ENCODE measurements at regions not wholly inside any gene's neighbourhood (a gene's known extent, or its start where the extent isn't known, plus 50 kb on each side); places are given as distances from the start of the nearest gene placed in this dataset.

DNA sequence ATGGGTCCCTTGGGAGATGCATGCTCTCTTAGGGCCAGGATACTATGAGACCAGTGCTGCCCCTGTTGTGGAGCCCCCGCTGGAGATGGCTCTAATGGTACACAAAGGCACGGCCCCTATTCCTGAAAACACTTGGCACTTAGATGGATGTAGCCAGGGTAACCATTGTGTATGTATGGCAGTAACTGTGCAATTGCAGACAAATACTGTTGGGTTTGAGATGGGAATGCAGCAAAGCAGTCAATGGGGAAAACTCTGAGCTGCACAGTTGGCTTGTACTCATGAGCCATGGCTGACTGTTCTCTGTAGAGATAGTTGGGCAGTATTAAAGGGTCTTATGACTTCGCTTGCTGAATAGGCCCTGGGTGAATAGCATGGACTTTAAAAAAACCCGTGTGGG, 67.9 kb upstream of the NPAP1 start:
- H3K4me1 Mint-ChIP-seq (ENCODE audit: low read depth, unreplicated experiment) = no peaks in the 10 kb centered on the region
- DNase-seq = no peak
- no peak overlapping the region for H3K27ac Mint-ChIP-seq (ENCODE audit: unreplicated experiment)
- TF ChIP-seq, protein P1, sequence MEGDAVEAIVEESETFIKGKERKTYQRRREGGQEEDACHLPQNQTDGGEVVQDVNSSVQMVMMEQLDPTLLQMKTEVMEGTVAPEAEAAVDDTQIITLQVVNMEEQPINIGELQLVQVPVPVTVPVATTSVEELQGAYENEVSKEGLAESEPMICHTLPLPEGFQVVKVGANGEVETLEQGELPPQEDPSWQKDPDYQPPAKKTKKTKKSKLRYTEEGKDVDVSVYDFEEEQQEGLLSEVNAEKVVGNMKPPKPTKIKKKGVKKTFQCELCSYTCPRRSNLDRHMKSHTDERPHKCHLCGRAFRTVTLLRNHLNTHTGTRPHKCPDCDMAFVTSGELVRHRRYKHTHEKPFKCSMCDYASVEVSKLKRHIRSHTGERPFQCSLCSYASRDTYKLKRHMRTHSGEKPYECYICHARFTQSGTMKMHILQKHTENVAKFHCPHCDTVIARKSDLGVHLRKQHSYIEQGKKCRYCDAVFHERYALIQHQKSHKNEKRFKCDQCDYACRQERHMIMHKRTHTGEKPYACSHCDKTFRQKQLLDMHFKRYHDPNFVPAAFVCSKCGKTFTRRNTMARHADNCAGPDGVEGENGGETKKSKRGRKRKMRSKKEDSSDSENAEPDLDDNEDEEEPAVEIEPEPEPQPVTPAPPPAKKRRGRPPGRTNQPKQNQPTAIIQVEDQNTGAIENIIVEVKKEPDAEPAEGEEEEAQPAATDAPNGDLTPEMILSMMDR (IDR thresholded peaks at IDR 0.05; ENCODE audit: unreplicated experiment) = no peak
- peaks cover 2% of the 10 kb centered on the region for H3K9me3 Mint-ChIP-seq (ENCODE audit: low read depth, unreplicated experiment)
- CTCF ChIA-PET = no interaction called here
- no TSS peak for BruUV-seq (replicated peaks)
- intact Hi-C loops (cut with micrococcal nuclease; ENCODE audit: unreplicated experiment) = no loop called here
- no peaks in the 10 kb centered on the region for H3K36me3 Mint-ChIP-seq (ENCODE audit: insufficient read depth, unreplicated experiment)
- no peaks in the 10 kb centered on the region for H3K27me3 Mint-ChIP-seq (ENCODE audit: unreplicated experiment)
- H3K4me3 Mint-ChIP-seq (ENCODE audit: low read depth, unreplicated experiment) = no peak overlapping the region

DNA sequence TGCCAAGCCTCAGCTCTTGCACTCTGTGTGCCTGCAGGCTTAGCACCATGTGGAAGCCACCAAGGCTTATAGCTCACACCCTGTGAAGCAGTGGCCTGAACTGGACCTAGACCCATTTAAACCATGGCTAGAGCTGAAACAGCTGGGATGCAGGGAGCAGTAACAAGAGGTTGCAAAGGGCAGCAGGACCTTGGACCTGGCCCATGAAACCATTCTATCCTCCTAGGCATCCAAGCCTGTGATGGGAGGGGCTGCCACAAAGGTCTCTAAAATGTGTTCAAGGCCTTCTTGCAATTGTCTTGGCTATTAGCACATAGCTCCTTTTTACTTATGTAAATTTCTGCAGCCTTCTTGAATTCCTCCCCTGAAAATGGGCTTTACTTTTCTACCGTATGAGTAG, 57.9 kb upstream of the NPAP1 start:
- CTCF ChIA-PET = no interaction called here
- intact Hi-C loops (cut with micrococcal nuclease; ENCODE audit: unreplicated experiment) = no loop called here
- Mint-ChIP-seq H3K27ac (ENCODE audit: unreplicated experiment) (no peak overlapping the region), H3K36me3 (ENCODE audit: insufficient read depth, unreplicated experiment) (no peaks in the 10 kb centered on the region), H3K4me3 (ENCODE audit: low read depth, unreplicated experiment) (no peak overlapping the region), H3K9me3 (ENCODE audit: low read depth, unreplicated experiment) (no peaks in the 10 kb centered on the region), H3K4me1 (ENCODE audit: low read depth, unreplicated experiment) (no peaks in the 10 kb centered on the region), H3K27me3 (ENCODE audit: unreplicated experiment) (no peaks in the 10 kb centered on the region)
- no TSS peak for BruUV-seq (replicated peaks)
- TF ChIP-seq, protein P1 (IDR thresholded peaks at IDR 0.05; ENCODE audit: unreplicated experiment) = no peak
- DNase-seq = no peak

DNA sequence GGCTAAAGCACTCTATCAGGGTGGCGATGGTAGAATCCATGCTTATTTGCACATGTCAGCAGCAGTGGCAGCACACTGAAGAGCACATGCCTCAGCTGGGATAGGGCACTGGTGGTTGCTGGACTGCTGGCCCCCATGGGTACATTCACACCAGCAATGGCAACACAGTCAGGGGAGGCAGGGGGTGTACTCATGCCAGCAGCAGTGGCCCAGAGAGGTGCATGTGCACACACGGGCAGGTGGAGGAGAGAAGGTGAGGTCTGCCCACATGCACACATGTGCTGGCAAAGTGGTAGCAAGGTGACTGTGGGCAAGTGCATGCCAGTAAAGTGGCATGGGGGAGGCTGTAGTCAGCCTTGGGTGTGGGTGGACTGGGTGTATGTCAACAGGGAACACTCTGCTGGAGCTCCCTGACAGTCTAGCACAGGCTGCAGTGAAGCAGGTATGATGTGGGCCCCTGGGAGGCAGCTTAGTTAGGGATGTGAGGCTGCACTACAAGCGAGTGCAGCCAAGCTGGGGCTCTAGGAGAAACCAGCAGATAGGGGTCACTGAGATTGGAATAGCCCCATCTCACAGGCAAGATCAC, 53.9 kb upstream of the NPAP1 start:
- DNase-seq = no peak
- Mint-ChIP-seq H3K27me3 (ENCODE audit: unreplicated experiment) (no peaks in the 10 kb centered on the region), H3K27ac (ENCODE audit: unreplicated experiment) (no peak overlapping the region), H3K4me3 (ENCODE audit: low read depth, unreplicated experiment) (no peak overlapping the region), H3K36me3 (ENCODE audit: insufficient read depth, unreplicated experiment) (no peaks in the 10 kb centered on the region), H3K9me3 (ENCODE audit: low read depth, unreplicated experiment) (peaks cover 3% of the 10 kb centered on the region), H3K4me1 (ENCODE audit: low read depth, unreplicated experiment) (no peaks in the 10 kb centered on the region)
- TF ChIP-seq, protein P1 (IDR thresholded peaks at IDR 0.05; ENCODE audit: unreplicated experiment) = no peak
- BruUV-seq (replicated peaks) = no TSS peak
- CTCF ChIA-PET = no interaction called here
- intact Hi-C loops (cut with micrococcal nuclease; ENCODE audit: unreplicated experiment) = no loop called here

All from Calu3 (cell line).